ENCODE measurements at regions not wholly inside any gene's neighbourhood (a gene's known extent, or its start where the extent isn't known, plus 50 kb on each side); places are given as distances from the start of the nearest gene placed in this dataset.

DNA sequence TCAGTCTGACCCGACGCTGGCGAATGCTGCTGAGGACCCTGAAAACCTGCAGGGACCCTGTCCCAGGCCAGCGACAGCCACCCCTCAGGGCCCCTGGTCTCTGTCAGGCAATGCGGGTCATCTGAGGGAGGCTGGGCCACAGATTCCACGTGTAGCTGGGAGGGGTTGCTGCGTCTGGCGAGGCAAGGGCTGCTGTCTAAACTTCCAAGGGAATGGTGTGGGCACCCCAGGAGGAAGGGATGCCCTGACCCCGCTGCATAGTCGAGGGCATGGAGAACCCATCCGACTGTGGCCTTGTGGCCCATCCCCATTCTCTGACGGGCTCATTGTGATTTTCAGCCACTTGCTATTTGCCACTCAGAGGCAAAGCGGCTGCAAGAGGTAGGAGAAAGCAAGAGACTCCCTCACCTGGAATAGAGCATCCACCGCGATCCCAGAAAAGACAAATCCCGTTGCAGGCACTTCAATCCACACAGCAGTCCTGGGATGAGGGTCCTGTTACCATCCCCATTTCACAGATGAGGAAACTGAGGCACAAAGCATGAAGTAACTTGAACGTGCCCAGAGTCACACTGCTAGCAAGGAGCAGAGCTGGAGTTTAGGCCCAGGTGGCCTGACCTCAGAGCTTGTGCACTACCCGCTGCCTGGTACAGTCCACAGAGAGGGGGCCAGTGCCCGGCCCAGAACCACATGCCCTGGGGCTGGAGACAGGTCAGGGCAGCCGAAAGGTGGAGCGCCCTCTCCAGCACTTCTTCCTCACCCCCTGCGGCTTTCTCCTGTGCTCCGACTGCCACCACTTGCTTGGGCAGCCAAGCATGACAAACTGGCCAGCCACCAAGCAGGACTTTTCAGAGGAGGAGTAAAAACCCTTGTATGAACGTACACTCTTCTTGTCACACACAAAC, 163.8 kb upstream of the KLF14 start:
- no peak for DNase-seq

- DNase-seq = no peak
Measured at GRCh38 chr7:130899071-130899560, 165.1 kb upstream of the KLF14 start.

GRCh38 chr7:130899638-130900401, 165.8 kb upstream of the KLF14 start:
- DNase-seq = no peak

- no peak for DNase-seq
Measured at GRCh38 chr7:130900471-130901076, 166.6 kb upstream of the KLF14 start.

DNA sequence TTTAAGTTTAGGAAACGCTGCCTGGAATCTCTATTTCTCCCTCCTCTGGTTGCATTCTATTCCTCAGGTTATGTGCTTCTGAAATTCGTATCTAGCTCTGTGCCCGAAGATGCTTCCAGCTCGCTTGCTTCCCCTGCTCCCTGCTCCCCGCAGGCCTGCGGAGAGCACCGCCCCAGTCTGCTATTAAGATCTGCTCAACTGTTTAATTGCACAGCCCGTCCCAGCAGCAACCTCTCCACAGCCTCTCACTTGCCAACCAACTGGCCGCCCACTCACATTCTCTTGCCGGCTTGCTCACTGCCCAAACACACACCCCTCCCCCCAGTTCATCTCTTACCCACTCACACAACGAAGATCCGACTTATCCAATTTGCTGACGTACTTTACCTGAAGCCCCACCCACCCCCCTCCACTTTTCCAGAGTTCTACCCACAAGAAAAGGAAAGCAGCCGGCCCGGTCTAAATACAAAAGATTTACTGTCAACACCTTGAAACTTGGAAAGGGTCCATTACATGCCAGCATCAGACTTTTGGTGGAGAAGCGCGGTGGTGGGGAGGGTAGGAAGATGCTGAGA, 167.3 kb upstream of the KLF14 start:
- DNase-seq = peak; percentile 68

DNA sequence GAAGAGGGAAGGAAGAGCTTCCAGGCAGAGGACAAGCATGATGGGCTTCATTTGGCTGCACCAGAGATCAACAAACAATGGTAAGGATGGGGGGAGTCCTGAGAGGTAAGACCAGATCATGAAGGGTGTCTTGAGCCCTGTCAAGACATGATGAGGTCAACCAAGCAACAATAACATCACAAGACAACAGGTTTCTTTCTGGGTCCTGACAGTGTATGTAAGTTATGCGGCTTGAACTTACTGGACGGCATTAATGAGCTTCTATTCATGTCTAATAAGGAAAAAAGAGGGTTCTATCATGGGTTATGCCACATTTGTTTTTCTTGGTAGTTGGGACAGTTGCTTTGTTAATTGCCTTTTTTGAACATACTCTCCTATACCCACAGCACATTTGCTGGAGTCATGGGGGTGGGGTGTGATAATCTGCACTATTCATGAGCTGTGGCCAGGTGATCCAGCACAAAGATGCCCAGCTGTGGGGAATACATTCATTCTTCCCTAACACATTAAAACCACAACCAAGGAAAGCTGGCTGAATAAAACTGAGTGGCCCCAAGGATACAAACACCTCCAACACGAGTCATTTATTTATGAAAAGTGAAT, 168.8 kb upstream of the KLF14 start:
- DNase-seq = no peak

DNA sequence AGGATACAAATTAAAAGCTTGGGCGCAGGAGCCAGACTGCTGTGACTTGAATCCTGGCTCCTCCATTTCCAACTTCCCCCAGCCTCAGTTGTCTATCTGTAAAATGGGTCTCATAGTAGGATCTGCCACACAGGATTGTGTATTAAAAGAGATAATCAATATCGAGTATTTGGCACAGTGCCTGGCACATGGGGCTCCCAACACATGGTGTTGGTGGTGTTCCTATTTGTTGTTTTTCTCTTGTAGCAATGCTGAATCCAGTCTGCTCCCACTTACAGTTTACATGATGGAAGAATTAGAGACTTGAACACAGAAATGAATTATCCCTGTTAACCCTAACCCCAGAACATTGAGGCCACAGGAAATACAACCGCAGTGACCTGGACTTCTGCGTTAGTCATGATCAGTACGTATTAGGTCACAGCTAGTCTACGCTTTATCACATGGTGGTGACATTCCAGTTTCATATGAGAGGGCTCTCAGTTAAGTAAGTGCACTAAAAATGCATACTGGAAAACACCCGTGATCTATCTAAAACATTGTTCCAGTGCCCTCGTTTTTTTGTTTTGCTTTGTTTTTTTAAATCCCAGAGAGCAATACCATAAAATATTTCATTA, 169.5 kb upstream of the KLF14 start:
- DNase-seq = no peak

- DNase-seq = no peak
Measured at GRCh38 chr7:130904031-130904757, 170.2 kb upstream of the KLF14 start.

DNA sequence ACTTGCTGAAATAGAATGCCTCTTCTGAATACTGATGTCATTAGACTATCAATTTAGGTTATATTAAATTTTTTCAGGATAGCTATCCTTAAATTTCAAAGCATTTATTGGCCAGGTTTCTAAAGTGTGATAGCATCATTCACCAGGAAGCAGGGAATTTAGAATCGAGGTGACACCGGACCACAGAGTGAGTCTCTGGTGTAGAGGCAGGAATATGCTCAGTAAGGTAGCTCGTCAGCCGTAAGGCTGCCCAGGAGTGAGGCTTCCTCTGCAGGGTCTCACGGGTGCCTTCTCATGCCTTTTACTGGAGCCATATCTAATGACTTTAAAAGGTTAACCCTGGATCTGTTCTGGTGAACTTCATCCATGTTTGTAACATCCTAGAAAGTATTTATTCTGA, 170.8 kb upstream of the KLF14 start:
- DNase-seq = no peak

- DNase-seq = no peak
Measured at GRCh38 chr7:130906575-130906974, 172.6 kb upstream of the KLF14 start.

- DNase-seq = no peak
Measured at GRCh38 chr7:130907439-130907838, 173.4 kb upstream of the KLF14 start.

DNA sequence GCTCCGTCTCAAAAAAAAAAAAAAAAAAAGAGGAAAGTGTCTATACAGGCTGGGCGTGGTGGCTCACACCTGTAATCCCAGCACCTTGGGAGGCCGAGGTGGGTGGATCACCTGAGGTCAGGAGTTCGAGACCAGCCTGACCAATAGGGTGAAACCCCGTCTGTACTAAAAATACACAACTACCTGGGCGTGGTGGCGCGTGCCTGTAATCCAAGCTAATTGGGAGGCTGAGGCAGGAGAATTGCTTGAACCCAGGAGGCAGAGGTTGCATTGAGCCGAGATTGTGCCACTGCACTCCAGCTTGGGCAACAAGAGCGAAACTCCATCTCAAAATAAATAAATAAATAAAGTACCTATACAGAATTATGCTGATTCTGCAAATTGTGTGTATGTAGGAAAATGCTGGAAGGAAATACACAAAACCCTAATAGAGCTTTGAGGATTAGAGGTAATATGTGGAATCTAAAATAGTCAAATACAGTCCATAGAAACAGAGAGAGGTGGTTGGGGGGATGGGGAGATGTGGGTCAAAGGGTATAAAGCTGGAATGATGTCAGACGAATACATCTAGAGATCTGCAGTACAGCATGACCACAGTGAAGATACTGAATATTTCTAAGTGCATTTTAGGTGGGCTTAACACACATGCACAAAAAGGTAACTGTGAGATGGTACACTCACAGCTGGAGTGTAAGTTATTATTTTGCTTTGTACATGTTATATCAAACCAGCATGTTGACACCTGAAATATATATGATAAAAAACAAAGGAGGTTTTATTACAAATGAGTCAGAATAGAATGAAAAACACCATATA, 174.5 kb upstream of the KLF14 start:
- DNase-seq = no peak

- DNase-seq = no peak
Measured at GRCh38 chr7:130909161-130909836, 175.3 kb upstream of the KLF14 start.

GRCh38 chr7:130909881-130910672, 176.1 kb upstream of the KLF14 start:
- no peak for DNase-seq

DNA sequence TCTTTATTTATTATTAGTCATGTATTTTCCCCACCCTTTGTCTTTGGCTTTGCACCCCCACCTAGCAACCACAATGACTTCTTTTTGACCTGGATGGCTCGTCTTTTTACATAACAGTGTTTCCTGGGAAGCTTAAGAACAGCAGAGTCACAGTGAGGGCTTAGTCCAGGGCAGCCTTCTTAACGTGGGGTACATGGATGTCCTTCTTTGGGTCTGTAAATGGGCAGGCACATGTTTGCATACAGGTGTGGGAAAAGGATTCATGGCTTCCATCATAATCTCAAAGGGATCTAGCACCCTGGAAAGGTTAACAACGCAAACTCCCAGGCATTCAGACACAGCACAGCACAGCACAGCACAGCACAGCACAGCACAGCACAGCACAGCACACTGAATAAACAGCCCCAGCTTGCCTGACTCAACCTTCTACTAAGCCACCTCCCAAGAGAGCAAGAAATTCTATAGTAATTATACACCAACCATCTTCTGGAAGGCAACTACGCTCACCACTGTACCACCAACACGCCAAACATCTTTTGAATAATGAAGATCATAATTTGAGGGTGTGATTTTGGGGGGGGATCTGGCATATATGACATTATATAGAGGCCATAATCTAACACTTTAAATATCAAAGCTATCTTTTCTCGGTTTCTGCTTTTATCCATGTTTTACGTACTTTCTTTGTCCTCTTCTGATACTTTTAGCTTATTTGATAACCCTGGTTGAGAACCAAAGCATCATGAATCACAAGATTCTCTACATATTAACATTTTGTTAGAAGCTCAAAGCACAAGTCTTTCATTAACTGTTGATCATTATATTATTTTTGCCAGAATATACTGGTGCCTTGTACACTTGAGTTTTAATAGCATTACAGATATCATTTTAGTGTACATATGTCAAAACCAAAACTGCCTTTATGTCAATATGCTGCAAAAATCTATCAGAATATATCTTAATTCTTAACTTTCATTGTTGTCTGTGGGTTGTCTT, 177.2 kb upstream of the KLF14 start:
- no peak for DNase-seq

DNA sequence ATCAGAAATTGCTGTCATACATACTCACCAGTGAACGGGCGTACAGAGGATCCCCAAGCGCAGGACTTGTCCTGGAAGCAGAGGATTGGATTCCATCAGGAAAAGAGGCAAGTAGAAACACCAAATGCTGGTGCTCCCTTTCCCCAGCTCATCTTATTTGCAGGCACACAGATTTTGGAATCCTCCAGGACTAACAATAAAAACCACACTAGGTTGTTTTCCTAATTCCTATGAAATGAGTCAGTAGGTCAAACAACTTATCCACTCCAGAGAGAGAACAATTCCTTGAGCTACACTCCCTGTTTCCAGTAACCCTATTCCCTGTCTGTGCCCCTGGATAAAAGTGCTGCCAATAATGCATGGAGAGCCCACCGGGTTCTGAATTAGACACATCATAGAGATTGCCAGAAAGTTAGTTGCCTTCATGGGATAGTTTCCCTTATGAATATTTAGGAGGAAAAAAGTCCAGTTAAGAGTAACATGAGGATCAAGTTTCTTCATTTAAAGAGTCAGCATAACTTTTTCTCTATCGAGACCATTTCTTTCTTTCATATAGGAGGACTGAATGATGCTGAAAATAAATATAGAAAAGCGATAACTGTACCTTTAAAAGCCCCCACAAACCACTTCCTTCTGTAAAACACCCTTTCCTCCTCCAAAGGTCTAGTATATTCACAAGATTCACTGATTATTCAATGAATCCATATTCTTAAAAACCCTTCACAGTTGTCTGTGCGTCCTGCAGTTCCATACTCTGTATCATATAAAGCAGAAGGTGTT, 178.3 kb upstream of the KLF14 start:
- no peak for DNase-seq

All from occipital lobe (tissue), 1 donor.